GM19467 (cell line): ENCODE measurements at regions not wholly inside any gene's neighbourhood (a gene's known extent, or its start where the extent isn't known, plus 50 kb on each side); places are given as distances from the start of the nearest gene placed in this dataset.

Experiments used
- ATAC-seq: cut with Tn5 transposase; IDR thresholded peaks from one replicate; pipeline ENCODE4 v1.9.1; 2021; ENCODE audit warnings: mild to moderate bottlenecking, moderate library complexity; ENCODE audit not compliant: unreplicated experiment

- ATAC-seq = no peak
Measured at GRCh38 chr5:111914966-111915636, 158.1 kb upstream of the NREP start.

- ATAC-seq = no peak
Measured at GRCh38 chr5:111902436-111902835, 145.4 kb upstream of the NREP start.

DNA sequence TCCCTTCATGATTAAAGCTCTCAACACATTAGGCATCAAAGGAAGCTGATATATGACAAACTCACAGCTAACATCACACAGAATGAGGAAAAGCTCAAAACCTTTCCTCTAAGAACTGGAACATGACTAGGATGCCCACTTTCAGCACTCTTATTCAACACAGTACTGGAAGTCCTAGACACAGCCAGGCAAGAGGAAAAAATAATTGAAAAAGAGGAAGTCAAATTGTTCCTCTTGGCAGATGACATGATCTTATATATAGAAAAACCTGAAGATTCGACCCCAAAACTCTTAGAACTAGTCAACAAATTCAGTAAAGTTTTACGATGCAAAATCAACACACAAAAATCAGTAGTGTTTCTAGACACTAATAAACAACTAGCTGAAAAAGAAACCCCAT, 144.3 kb upstream of the NREP start:
- no peak for ATAC-seq

DNA sequence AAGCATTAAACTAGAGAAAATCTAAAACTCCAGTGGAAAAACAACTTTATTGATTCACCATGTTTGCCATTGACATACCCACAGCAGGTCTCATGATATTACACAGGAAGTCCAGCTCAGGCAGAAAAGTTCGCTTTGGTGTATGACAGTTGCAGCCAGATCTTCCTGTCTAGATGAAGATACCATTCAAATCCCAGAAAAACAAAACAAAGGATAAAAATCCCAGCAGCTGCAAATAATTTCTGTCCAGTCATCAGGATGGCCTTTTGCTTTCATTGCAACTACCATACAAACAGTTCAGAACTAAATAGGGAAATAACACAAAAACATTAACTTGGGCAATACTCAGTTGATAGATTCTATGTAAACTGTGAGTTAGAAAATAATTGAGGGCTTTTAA, 136.0 kb upstream of the NREP start:
- no peak for ATAC-seq

- ATAC-seq = no peak
Measured at GRCh38 chr5:111887706-111888105, 130.7 kb upstream of the NREP start.

DNA sequence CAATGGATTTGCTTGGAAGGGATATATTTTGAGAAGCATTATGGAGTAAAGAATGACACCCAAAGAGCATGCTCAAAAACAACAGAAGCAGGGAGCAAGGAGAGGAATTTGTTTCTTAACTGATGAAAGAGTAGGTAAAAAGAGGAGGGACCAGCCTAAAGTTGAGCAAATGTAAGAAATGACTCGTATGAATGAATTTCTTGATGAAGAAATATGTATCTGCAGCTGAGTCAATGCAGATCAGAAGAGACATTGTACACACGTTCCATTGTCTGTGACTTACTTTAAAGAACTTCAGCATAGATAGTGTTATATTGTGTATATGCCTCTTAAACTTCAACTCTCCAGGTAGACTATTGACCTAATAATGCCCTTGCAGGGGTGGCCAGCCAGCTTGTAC, 112.7 kb upstream of the NREP start:
- no peak for ATAC-seq

DNA sequence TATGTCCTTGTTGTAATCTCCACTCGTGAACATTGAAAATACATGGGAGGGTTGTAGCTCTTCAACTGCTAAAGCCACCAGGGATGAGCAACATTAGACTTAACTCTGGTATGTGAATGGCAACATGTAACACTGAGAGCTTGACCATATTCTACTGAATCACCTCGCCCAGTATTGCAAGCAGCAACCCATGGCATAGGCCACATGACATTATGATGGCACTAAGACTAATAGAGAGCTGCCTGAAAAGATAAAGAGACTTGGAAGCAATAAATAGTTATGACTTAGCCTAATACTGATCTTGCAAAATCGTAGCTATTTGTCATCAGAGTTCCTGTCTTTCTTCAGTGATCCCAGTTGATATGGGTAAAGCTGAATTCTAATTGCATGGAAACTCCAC, 108.4 kb upstream of the NREP start:
- ATAC-seq = no peak

GRCh38 chr5:111863801-111864200, 106.8 kb upstream of the NREP start:
- ATAC-seq = no peak

DNA sequence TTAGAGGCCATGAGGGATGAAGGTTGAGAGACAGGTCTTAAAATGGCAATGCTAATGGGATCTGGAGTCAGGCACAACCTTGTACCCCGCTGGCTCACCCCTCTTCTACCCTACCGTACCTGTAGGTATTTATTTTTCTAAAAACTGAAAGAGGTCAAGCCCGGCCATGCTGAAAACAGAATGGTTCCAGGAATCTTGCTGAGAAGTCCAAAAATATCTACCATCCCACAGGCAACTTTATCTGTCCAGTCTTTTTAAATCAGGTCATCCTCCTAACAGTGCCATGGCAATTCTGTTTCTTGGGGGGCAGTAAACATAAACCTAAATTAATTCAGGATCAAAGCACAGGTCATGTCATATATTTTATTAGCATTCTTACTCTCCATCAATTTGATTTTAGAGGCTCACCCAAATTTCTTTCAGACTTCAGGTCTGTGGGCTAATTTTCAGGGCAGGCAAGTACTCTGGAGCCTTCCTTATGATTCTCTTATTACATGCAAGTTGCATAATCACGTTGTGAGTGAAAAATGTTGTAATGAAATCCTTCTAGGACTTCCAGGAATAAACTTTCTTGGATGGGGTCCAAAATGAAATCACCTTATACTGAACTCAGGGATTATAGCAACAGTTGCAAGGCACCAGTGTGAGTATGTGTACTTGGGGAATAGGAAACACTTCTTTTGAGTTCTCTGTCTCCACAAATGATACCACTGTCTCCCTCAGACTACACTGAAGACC, 102.7 kb upstream of the NREP start:
- ATAC-seq = no peak

GRCh38 chr5:111859031-111859430, 102.0 kb upstream of the NREP start:
- ATAC-seq = no peak

DNA sequence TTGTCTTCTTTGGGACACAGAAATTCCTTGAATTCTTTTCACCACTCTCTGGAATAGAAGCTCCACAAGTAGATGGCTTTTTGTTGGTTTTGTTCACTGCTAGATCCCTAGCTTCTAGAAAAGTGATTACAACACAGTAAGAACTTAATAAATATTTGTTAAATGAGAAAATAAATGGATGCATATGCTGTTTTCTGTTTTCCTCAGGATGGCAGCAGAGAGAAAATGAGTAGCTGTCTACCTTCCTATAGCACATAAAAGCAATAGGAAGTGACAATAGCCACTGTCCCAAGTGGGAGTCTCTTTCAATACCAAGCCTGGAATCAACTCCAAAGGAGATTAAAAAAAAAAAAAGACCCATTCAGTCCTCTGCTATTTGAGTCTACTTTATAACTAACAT, 100.6 kb upstream of the NREP start:
- ATAC-seq = no peak

GRCh38 chr5:111856876-111857466, 100.0 kb upstream of the NREP start:
- no peak for ATAC-seq

DNA sequence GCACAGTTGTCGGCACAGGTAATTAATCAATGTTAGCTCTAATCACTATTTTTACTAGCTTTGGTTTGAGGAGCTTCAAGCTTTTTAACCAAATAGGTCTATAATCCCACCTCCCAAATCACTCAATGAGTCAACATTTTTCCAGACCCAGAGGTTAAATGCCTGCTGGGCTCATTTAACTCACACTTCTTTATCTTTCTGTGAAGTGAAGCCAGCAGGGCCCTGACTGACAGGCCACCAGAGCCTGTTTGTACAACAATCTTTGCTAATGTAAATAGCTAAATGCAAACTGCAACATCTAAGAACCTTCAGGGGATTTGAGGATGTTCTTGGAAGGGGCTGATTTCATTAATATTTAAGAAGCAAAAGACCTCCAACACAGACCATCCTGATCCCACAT, 98.4 kb upstream of the NREP start:
- no peak for ATAC-seq

GRCh38 chr5:111854186-111854585, 97.2 kb upstream of the NREP start:
- no peak for ATAC-seq

- peak; percentile 77 for ATAC-seq
Measured at GRCh38 chr5:111853748-111854147, 96.8 kb upstream of the NREP start.

DNA sequence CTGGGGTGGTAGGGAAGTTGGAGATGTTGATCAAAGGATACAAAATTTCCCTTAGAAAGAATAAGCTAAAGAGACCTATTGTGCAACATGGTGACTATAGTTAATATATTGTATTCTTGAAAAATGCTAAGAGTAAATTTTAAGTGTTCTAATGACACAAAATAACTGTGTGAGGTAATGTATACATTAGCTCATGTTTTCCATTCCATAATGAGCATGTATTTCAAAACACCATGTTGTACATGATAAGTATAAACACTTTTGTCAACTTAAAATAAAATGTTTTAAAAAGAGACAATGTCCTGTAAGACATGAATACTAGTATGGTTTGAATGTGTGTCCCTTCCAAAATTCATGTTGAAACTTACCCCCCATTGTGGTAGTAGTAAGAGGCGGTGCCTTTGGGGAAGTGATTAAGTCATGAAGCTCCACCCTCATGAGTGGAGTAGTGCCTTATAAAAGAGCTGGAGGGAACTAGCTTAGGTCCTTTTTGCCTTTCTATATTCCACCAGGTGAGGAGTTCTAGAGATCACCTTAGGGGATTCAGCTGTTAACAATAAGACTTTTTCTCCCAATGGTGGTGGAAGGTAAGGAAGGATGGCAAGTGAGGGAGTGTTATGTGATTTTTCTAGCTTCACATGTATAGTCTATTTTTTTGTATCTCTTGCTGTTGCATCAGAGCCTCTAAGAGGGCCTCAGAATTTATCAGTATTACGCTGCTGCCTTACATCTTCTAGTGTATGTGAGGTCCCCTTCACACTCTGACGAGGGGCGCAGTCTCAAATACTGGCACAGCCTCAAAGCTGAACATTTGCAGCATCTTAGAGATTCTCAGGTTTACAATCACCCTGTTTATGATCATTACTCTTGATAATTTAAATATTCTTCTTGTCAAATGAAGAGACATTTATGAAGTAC, 94.9 kb upstream of the NREP start:
- ATAC-seq = no peak

DNA sequence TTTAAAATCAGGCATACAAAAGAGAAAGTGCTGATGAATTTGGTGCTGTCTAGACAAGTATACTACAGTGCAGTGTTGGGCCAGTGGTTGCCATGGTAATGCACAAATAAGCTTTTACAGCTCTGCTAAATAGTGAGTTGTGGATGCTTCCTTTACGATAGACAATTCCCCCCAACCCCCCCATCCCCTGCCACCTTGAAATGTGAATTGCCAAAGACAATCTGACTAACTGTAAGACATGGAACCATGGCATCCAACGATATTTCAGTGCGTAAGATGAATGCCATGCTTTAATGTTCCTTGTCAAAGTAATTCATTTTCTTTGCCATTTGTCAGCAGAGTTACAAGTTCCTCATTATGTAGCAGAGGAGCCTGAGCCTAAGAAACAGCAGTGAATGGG, 91.5 kb upstream of the NREP start:
- no peak for ATAC-seq

DNA sequence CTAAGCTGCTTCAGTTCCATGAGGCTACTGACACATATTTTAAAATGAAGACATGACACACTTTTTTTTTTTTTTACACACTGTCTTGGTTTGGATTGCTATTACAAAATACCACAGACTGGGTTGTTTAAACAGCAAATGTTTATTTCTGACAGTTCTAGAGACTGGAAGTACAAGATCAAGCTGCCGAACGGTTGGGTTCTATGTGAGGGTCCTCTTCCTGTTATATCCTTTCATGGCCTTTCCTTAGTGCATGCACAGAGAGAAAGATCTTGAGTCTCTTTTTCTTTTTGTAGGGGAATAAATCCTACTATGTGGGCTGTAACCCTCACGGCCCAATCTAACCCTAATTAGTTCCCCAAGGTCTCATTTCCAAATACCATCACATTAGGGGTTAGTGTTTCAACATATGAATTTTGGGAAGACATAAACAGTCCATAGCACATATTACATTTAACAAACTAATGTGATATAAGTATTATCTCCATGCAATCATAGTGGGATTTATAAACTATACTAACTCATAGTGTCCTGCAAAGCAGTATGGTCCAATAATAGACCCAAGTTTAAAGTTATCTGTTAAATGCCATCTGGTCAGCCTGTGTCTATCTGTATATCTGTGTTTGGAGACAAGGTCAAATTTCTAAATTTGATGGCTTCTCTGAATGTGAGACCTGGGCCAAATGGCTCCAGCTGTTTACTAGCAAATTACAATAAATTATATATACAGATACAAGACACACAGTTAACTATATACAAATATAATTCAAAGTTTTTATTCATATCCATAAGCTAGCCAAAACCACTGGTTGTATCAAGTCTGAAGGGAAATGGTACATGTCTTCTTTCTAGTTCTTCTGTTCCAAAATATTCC, 90.3 kb upstream of the NREP start:
- no peak for ATAC-seq

DNA sequence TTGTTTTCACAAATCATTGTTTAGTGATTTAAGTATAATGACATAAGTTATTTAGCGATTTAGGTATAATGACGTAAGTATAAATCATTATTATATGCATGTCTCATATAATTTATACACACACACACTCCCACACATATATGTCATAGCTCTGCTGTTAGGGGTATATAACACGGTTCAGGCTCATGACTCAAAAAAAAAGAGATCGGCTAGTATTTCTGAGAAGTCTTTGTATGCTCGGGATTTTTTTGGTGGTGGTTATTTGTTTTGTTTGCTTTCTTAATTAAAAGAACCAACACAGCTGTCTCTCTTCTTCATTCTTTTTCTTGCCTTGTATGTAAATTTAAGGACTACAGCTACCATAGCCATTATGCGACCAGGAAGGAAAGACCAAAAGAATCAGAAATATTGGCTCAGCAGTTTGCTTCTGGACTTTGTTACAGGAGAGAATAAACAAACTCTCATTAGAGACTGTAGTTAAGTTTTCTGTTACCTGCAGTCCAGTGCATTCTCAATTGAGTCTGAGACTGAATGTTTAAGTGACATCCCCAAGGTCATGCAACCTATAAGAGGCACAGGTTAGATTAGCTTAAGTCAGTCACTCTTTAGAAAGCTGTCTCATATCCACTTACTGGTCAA, 83.2 kb upstream of the NREP start:
- no peak for ATAC-seq

DNA sequence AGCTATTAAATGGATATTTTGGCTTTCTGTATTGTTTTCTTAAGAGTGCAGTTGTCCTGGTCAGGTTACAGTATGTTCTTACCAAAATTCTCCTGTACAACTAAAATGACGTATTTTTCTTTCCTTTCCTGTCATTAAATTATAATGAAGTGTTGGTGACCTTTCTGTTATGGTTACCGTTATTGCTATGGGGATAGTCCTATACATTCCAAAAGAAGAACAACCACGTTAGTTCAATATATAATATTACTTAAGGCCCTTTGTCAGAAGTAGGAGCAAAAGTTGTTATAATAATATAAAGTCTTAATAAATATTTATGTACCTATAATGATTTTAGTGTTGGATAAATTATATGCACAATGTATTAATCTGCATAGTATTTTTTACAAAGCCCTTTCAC, 82.4 kb upstream of the NREP start:
- ATAC-seq = no peak
